ENCODE measurements at regions not wholly inside any gene's neighbourhood (a gene's known extent, or its start where the extent isn't known, plus 50 kb on each side); places are given as distances from the start of the nearest gene placed in this dataset.

DNA sequence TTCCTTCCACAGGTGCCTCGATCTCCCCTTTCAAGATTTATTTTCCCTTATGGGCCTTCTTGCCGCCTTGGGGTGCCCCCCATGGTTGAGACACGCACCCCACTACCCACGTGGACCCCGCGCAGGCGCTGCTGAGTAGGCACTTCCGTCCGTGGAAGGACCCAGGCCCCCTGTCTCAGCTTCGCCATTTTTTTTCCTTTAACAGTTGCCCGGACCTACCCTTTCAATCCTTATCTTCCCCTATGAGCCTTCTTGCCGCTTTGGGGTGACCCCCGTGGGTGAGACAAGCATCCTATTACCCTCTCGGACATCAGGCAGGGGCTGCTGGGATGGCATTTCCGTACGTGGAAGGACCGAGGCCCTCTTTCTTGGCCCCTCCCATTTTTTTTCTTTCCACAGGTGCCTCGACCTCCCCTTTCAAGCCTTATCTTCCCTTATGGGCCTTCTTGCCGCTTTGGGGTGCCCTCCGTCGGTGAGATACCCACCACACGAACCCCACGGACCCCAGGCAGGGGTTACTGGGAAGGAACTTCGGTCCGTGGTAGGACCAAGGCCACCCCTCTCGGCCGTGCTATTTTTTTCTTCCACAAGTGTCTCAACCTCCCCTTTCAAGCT, 268.2 kb downstream of the ALG10 start:
- TF ChIP-seq, protein P1, sequence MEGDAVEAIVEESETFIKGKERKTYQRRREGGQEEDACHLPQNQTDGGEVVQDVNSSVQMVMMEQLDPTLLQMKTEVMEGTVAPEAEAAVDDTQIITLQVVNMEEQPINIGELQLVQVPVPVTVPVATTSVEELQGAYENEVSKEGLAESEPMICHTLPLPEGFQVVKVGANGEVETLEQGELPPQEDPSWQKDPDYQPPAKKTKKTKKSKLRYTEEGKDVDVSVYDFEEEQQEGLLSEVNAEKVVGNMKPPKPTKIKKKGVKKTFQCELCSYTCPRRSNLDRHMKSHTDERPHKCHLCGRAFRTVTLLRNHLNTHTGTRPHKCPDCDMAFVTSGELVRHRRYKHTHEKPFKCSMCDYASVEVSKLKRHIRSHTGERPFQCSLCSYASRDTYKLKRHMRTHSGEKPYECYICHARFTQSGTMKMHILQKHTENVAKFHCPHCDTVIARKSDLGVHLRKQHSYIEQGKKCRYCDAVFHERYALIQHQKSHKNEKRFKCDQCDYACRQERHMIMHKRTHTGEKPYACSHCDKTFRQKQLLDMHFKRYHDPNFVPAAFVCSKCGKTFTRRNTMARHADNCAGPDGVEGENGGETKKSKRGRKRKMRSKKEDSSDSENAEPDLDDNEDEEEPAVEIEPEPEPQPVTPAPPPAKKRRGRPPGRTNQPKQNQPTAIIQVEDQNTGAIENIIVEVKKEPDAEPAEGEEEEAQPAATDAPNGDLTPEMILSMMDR (conservative IDR thresholded peaks at IDR 0.05), result no peak
- no peak overlapping the region for H3K27ac ChIP-seq

DNA sequence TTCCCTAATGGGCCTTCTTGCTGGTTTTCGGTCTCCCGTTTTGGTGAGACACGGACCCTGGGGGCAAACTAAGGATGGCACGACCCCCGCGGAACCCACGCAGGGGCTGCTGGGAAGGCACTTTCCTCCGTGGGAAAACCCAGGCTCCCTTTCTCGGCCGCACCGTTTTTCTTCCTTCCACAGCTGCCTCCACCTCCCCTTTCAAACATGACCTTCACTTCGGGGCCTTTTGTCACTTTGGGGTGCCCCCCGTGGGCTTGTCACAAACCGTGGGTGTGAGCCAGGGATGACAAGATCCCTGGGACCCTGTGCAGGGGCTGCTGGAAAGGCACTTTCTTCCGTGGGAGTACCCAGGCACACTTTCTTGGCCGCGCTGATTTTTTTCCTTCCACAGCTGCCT, 268.7 kb downstream of the ALG10 start:
- no peak overlapping the region for H3K27ac ChIP-seq
- TF ChIP-seq, protein P1 (conservative IDR thresholded peaks at IDR 0.05), result no peak

DNA sequence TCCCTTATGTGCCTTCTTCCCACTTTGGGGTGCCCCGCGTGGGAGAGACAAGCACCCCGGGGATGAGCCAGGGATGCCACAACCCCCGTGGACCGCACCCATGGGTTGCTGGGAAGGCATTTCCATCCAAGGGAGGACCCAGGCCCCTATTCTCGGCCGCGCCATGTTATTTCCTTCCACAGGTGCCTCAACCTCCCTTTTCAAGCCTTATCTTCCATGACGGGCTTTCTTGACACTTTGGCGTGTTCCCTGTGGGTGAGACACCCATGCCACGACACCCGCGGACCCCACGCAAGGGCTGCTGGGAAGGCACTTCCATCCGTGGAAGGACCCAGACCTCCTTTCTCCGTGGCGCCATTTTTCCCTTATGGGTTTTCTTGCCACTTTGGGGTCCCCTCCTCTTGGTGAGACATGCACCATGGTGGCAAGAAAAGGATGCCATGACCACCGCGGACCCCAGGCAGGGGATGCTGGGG, 269.2 kb downstream of the ALG10 start:
- TF ChIP-seq, protein P1 (conservative IDR thresholded peaks at IDR 0.05), result no peak
- H3K27ac ChIP-seq, result no peak overlapping the region

DNA sequence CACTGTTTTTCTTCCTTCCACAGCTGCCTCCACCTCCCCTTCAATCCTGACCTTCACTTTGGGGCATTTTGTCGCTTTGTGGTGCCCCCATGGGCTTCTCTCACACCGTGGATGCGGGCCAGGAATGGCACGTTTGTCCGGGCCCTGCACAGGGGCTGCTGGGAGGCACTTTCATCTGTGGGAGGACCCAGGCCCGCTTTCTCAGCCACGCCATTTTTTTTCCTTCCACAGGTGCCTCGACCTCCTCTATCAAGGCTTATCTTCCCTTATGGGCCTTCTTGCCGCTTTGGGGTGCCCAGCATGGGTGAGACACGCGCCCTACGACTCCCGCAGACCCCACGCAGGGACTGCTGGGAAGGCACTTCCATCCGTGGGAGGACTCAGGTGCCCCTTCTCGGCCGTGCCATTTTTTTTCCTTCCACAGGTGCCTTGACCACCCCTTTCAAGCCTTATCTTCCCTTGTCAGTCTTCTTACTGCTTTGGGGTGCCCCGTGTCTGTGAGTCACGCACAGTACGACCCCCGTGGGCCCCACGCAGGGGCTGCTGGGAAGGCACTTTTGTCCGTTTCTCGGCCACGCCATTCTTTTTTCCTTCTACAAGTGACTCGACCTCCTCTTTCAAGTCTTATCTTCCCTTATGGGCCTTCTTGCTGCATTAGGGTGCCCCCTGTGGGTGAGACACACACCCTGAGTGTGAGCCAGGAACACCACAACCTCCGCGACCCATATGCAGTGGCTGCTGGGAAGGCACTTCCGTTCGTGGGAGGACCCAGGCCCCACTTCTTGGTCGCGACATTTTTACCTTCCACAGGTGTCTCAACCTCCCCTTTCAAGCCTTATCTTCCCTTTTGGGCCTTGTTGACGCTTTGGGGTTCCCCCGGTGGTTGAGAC, 270.7 kb downstream of the ALG10 start:
- no peak overlapping the region for H3K27ac ChIP-seq
- TF ChIP-seq, protein P1 (conservative IDR thresholded peaks at IDR 0.05), result no peak; the same call in 1 of the 2 replicates

DNA sequence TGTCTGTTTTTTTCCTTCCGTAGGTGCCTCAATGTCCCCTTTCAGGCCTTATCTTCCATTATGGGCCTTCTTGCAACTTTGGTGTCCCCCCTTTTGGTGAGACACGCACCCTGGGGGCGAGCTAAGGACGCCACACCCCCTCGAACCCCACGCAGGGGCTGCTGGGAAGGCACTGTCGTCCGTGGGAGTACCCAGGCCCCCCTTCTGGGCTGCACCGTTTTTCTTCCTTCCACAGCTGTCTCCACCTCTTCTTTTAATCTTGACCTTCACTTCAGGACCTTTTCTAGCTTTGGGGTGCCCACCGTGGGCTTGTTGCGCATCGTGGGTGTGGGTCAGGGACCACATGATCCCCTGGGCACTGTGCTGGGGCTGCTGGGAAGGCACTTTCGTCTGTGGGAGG, 271.8 kb downstream of the ALG10 start:
- TF ChIP-seq, protein P1 (conservative IDR thresholded peaks at IDR 0.05), result no peak
- H3K27ac ChIP-seq, result no peak overlapping the region

DNA sequence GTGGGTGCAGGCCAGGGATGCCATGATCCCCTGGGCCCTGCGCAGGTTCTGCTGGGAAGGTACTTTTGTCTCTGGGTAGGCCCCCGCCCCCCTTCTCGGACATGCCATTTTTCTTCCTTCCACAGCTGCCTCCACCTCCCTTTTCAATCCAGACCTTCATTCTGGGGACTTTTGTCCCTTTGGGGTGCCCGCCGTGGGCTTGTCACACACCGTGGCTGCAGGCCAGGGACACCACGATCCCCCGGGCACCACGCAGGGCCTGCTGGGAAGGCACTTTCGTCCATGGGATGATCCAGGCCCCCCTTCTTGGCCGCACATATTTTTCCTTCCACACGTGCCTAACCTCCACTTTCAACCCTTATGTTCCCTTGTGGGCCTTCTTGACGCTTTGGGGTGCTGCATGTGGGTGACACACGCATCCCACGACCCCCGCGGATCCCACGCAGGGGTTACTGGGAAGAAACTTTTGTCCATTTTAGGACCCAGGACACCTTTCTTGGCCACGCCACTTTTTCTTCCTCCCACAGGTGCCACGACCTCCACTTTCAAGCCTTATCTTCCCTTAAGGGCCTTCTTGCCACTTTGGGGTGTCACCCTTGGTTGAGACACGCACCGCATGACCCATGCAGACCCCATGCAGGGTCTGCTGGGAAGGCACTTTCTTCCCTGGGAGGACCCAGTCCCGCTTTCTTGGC, 272.5 kb downstream of the ALG10 start:
- TF ChIP-seq, protein P1 (conservative IDR thresholded peaks at IDR 0.05), result no peak
- no peak overlapping the region for H3K27ac ChIP-seq

All from VCaP (cell line).